ENCODE measurements at regions not wholly inside any gene's neighbourhood (a gene's known extent, or its start where the extent isn't known, plus 50 kb on each side); places are given as distances from the start of the nearest gene placed in this dataset.

DNA sequence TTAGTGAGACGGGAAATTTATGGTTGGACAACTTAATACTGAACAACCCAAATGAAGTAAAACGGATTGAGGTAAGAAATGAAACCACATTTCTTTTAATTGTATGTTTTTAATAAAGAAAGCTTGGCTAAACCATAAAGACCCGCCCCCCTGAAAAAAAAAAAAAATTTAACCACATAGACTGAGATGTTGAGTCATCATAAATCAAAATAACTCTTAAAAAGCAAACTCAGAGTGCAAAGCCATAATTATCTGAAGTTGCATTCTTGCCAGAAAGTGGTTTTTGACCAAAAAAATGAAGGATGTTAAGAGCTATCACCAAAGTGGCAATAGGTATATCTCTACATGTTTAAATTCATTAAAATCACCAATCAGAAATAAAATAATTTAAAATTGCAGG, 101.8 kb upstream of the COL21A1 start:
- TF ChIP-seq, protein P1, sequence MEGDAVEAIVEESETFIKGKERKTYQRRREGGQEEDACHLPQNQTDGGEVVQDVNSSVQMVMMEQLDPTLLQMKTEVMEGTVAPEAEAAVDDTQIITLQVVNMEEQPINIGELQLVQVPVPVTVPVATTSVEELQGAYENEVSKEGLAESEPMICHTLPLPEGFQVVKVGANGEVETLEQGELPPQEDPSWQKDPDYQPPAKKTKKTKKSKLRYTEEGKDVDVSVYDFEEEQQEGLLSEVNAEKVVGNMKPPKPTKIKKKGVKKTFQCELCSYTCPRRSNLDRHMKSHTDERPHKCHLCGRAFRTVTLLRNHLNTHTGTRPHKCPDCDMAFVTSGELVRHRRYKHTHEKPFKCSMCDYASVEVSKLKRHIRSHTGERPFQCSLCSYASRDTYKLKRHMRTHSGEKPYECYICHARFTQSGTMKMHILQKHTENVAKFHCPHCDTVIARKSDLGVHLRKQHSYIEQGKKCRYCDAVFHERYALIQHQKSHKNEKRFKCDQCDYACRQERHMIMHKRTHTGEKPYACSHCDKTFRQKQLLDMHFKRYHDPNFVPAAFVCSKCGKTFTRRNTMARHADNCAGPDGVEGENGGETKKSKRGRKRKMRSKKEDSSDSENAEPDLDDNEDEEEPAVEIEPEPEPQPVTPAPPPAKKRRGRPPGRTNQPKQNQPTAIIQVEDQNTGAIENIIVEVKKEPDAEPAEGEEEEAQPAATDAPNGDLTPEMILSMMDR (conservative IDR thresholded peaks at IDR 0.05): no peak
- H4K91ac ChIP-seq (ENCODE audit: insufficient read length, low read depth, low read length): no peak overlapping the region
- H3K23ac ChIP-seq (ENCODE audit: insufficient read length, low read depth, low read length): no peak overlapping the region
- no peak overlapping the region for H3K27ac Mint-ChIP-seq
- H2BK20ac ChIP-seq (ENCODE audit: low read depth, low read length, poor library complexity, severe bottlenecking): no peak overlapping the region
- H3K4ac ChIP-seq (ENCODE audit: low read depth, low read length): no peak overlapping the region
- H3K23me2 ChIP-seq (ENCODE audit: insufficient read length, low read depth, low read length, poor library complexity, severe bottlenecking): no peaks in the 10 kb centered on the region
- no peak overlapping the region for H3K4me3 Mint-ChIP-seq
- H3K14ac ChIP-seq (ENCODE audit: insufficient read depth, low read length): no peak overlapping the region
- H2AK5ac ChIP-seq (ENCODE audit: insufficient read length, low read length): no peak overlapping the region
- H3K4me2 ChIP-seq (ENCODE audit: insufficient read depth, insufficient read length, low read length): no peak overlapping the region
- no peak overlapping the region for H3K27ac ChIP-seq (ENCODE audit: insufficient read length, low read depth, low read length)
- DNase-seq: no peak
- no peaks in the 10 kb centered on the region for H4K20me1 ChIP-seq (ENCODE audit: control insufficient read depth, insufficient read depth, insufficient read length)
- no peaks in the 10 kb centered on the region for H3K27me3 ChIP-seq (ENCODE audit: insufficient read depth, low read length)
- H3K56ac ChIP-seq (ENCODE audit: insufficient read length, low read depth, low read length): no peak overlapping the region
- WGBS (ENCODE audit: extremely low coverage, insufficient read length, low lambda C conversion rate): no CpG with 5 or more reads among the region's 3 CpGs
- peaks cover 6% of the 10 kb centered on the region in 2 experiments; a peak in 3 of 4 replicates for H3K4me1 Mint-ChIP-seq
- no peak overlapping the region for H2BK12ac ChIP-seq (ENCODE audit: insufficient read length, low read depth, low read length)
- no peaks in the 10 kb centered on the region for H3K9me3 ChIP-seq (ENCODE audit: control insufficient read depth, low read depth, low read length)
- no peaks in the 10 kb centered on the region for H3K27me3 Mint-ChIP-seq (ENCODE audit: low read depth)
- H3K18ac ChIP-seq (ENCODE audit: insufficient read length, low read depth, low read length): no peak overlapping the region
- no peak overlapping the region for H4K5ac ChIP-seq (ENCODE audit: insufficient read length, low read depth, low read length)
- no peak overlapping the region for H2BK120ac ChIP-seq (ENCODE audit: low read depth, low read length, poor library complexity, severe bottlenecking)
- no peak overlapping the region for H3K9ac ChIP-seq (ENCODE audit: extremely low read depth, insufficient read length, low read length)
- H3K36me3 Mint-ChIP-seq (ENCODE audit: insufficient read depth in 1 of 3, low read depth in 3 of 3): peaks cover 2 to 13% (median 4%) of the 10 kb centered on the region in 3 experiments; a peak in 6 of 7 replicates
- H3K4me1 ChIP-seq (ENCODE audit: insufficient read depth, low read length): no peaks in the 10 kb centered on the region
- no peak overlapping the region for H2AFZ ChIP-seq (ENCODE audit: low read length)
- H3K9me3 Mint-ChIP-seq: peaks cover 16 to 17% of the 10 kb centered on the region in 2 experiments
- H2BK15ac ChIP-seq (ENCODE audit: low read depth, low read length): no peak overlapping the region
- no peak overlapping the region for H3T11ph ChIP-seq (ENCODE audit: low read length)
- no peak overlapping the region for H2BK5ac ChIP-seq (ENCODE audit: insufficient read length, low read length)
- H3K79me1 ChIP-seq (ENCODE audit: insufficient read depth, low read depth, low read length, poor library complexity, severe bottlenecking): no peaks in the 10 kb centered on the region
- no peaks in the 10 kb centered on the region for H3K79me2 ChIP-seq (ENCODE audit: insufficient read depth, low read length)
- H4K8ac ChIP-seq (replicated peaks; ENCODE audit: insufficient read length, low read depth, low read length): no peak overlapping the region
